IMR-90 (cell line): ENCODE measurements at regions not wholly inside any gene's neighbourhood (a gene's known extent, or its start where the extent isn't known, plus 50 kb on each side); places are given as distances from the start of the nearest gene placed in this dataset.

ENCODE experiments used
- ATAC-seq: fragments of 200-7000 bp; cut with Tn5 transposase; 2 replicates; pipeline ENCODE4 v1.9.1; 2020; ENCODE audit warnings: low read depth, mild to moderate bottlenecking, moderate library complexity
- BruUV-seq: library from RNA; stranded (reverse); fragments of 400-500 nt; replicated peaks from 2 replicates; lab custom pipeline; 2021; lab: Mats Ljungman, UMichigan
- CTCF ChIA-PET: fragments of 300-600 bp; formaldehyde crosslinking; extraction: SDS; loops from one replicate; lab custom pipeline; 2021; ENCODE audit warnings: antibody characterized with exemption; lab: Yijun Ruan, JAX
- POLR2A ChIA-PET: fragments of 300-600 bp; sonication (Branson Sonifier 250); formaldehyde crosslinking; loops from one replicate; lab custom pipeline; 2022; ENCODE audit warnings: antibody characterized with exemption; ENCODE audit not compliant: unreplicated experiment; lab: Charles Lee
- DNase-seq: peaks from one replicate; pipeline ENCODE4 v3.0.0; 2013
- H2AFZ ChIP-seq: replicated peaks from 2 replicates; pipeline ENCODE3; 2013; ENCODE audit warnings: low read length, mild to moderate bottlenecking; ENCODE audit not compliant: poor library complexity
- H2AK5ac ChIP-seq: 2 replicates; pipeline ENCODE4 v1.6.1; 2013; ENCODE audit warnings: low read depth, low read length, inconsistent platforms
- H2AK9ac ChIP-seq: replicated peaks from 2 replicates; pipeline ENCODE3; 2013; ENCODE audit warnings: mild to moderate bottlenecking, low read depth, low read length, moderate library complexity; ENCODE audit not compliant: poor library complexity
- H2BK120ac ChIP-seq: 2 replicates; pipeline ENCODE4 v1.6.1; 2013; ENCODE audit warnings: low read depth, low read length, inconsistent platforms
- H2BK15ac ChIP-seq: 3 replicates; pipeline ENCODE4 v1.6.1; 2013; ENCODE audit warnings: low read depth, low read length, inconsistent platforms
- H2BK20ac ChIP-seq: 2 replicates; pipeline ENCODE4 v1.6.1; 2013; ENCODE audit warnings: low read depth, mild to moderate bottlenecking, inconsistent platforms, low read length, moderate library complexity
- H2BK5ac ChIP-seq: 2 replicates; pipeline ENCODE4 v1.6.1; 2013; ENCODE audit warnings: mild to moderate bottlenecking, low read depth, low read length, inconsistent platforms; ENCODE audit not compliant: poor library complexity, severe bottlenecking
- H3K14ac ChIP-seq: replicated peaks from 2 replicates; pipeline ENCODE4 v1.6.1; 2013; ENCODE audit warnings: low read depth, low read length, inconsistent platforms
- H3K18ac ChIP-seq: 2 replicates; pipeline ENCODE4 v1.6.1; 2013; ENCODE audit warnings: low read depth, low read length, control low read depth
- H3K23ac ChIP-seq: 2 replicates; pipeline ENCODE4 v1.6.1; 2013; ENCODE audit warnings: low read depth, low read length, inconsistent platforms
- H3K27ac ChIP-seq: 2 replicates; pipeline ENCODE4 v1.5.1; 2013; ENCODE audit warnings: mild to moderate bottlenecking, control low read depth, low read length; ENCODE audit not compliant: insufficient read depth
- H3K27me3 ChIP-seq: 2 replicates; pipeline ENCODE4 v1.6.1; 2013; ENCODE audit warnings: low read length; ENCODE audit not compliant: control insufficient read depth, insufficient read depth
- H3K36me3 ChIP-seq: 2 replicates; pipeline ENCODE4 v1.6.1; 2013; ENCODE audit warnings: low read length, mixed read lengths; ENCODE audit not compliant: control insufficient read depth, insufficient read depth
- H3K4ac ChIP-seq: 2 replicates; pipeline ENCODE4 v1.6.1; 2013; ENCODE audit warnings: low read depth, low read length, inconsistent platforms
- H3K4me1 ChIP-seq: 2 replicates; pipeline ENCODE4 v1.6.1; 2013; ENCODE audit warnings: low read length, mixed read lengths; ENCODE audit not compliant: control insufficient read depth, insufficient read depth
- H3K4me2 ChIP-seq: 2 replicates; pipeline ENCODE4 v1.6.1; 2013; ENCODE audit warnings: low read depth, mild to moderate bottlenecking, control low read depth, low read length, moderate library complexity
- H3K4me3 ChIP-seq: 2 replicates; pipeline ENCODE4 v1.5.1; 2013; ENCODE audit warnings: low read depth, mild to moderate bottlenecking, control low read depth, low read length, moderate library complexity; ENCODE audit not compliant: insufficient read depth
- H3K56ac ChIP-seq: 2 replicates; pipeline ENCODE4 v1.6.1; 2013; ENCODE audit warnings: low read length, inconsistent platforms; ENCODE audit not compliant: insufficient read depth; ENCODE audit errors: extremely low read depth
- H3K79me1 ChIP-seq, 2 experiments: 2 replicates each; pipeline ENCODE4 v1.6.1; 2013; ENCODE audit warnings: low read length in 2 of 2, inconsistent platforms in 1 of 2, low read depth in 1 of 2
- H3K9ac ChIP-seq: 2 replicates; pipeline ENCODE4 v1.6.1; 2013; ENCODE audit warnings: low read depth, low read length, control low read depth
- H3K9me1 ChIP-seq: 2 replicates; pipeline ENCODE4 v1.6.1; 2013; ENCODE audit warnings: low read length, inconsistent platforms; ENCODE audit not compliant: insufficient read depth
- H3K9me3 ChIP-seq: 2 replicates; pipeline ENCODE4 v1.6.1; 2013; ENCODE audit warnings: low read length; ENCODE audit not compliant: control insufficient read depth, insufficient read depth
- H4K20me1 ChIP-seq: 2 replicates; pipeline ENCODE4 v1.6.1; 2013; ENCODE audit warnings: low read length, inconsistent platforms; ENCODE audit not compliant: insufficient read depth
- H4K5ac ChIP-seq: 2 replicates; pipeline ENCODE4 v1.6.1; 2013; ENCODE audit warnings: mild to moderate bottlenecking, low read depth, low read length, control low read depth
- H4K8ac ChIP-seq, 2 experiments: 2 replicates each; pipeline ENCODE4 v1.6.1; 2013; ENCODE audit warnings: low read depth in 2 of 2, low read length in 2 of 2, control low read depth in 1 of 2, inconsistent platforms in 1 of 2
- H4K91ac ChIP-seq: 2 replicates; pipeline ENCODE4 v1.6.1; 2013; ENCODE audit warnings: low read depth, low read length, inconsistent platforms; ENCODE audit not compliant: insufficient read depth
- NFE2L2 ChIP-seq: fragments of 150-350 bp; IDR thresholded peaks from 2 replicates; pipeline ENCODE4 v1.6.1; 2016; ENCODE audit warnings: low read depth, mild to moderate bottlenecking, low read length
- RAD21 ChIP-seq: IDR thresholded peaks from 2 replicates; pipeline ENCODE4 v1.6.1; 2012; ENCODE audit warnings: low read length, improper control_type of control experiment
- RFX5 ChIP-seq: IDR thresholded peaks from 2 replicates; pipeline ENCODE4 v1.8.0; 2012; ENCODE audit warnings: low read depth, mild to moderate bottlenecking, low read length, moderate library complexity
- WGBS, 2 experiments: methylation state at CpG; one replicate each; pipeline versions ENCODE4 v1.1.5 to v1.1.7; 2013; ENCODE audit warnings: missing lambda C conversion rate in 2 of 2; ENCODE audit not compliant: insufficient read length in 1 of 2; ENCODE audit errors: extremely low coverage in 2 of 2; 5-methylcytosine and 5-hydroxymethylcytosine counted together
- dilution Hi-C: fragments of 300-500 bp; cut with HindIII; formaldehyde crosslinking; loops from one replicate; pipeline ENCODE4 v1.14.3; 2018; ENCODE audit warnings: low sequenced_read_pairs; ENCODE audit not compliant: unreplicated experiment
- in situ Hi-C: fragments of 300-500 bp; cut with MboI; formaldehyde crosslinking; loops from 3 replicates; pipeline ENCODE4 v1.14.3; 2019; ENCODE audit warnings: low sequenced_read_pairs, inconsistent platforms, mixed read lengths
- intact Hi-C: fragments of 100-400 bp; cut with micrococcal nuclease; formaldehyde crosslinking; loops from 2 replicates; pipeline ENCODE4 v1.10.0; 2022

DNA sequence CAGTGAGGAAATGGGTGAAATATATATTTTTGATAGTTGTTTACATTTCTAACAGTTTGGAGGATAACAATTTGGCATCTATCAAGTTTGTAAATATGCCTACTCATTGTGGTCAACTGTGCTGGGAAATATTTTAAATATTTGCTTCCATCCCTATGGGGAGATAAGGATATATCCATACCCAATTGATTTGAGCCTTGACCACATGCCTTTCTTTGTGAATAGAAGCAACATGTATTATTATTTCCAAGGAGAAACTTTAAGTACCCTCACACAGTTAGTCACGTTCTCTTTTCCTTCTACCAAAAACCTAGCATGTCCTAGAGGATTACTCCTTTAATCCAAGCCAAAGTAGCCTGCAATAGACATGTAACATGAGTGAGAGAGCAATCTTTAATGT lies 245.4 kb upstream of the CBLB start:
- no peak overlapping the region for H2AFZ ChIP-seq
- no peak overlapping the region for H2BK120ac ChIP-seq
- no peak overlapping the region for H3K4me2 ChIP-seq
- WGBS, 2 experiments = no CpG with 5 or more reads among the region's 1 CpG
- no peak overlapping the region for H2AK5ac ChIP-seq
- H2BK5ac ChIP-seq = peak overlapping the region; percentile 20
- no peak overlapping the region for H3K56ac ChIP-seq
- H4K91ac ChIP-seq = no peak overlapping the region
- no peak overlapping the region for H3K14ac ChIP-seq
- H4K8ac ChIP-seq = no peak overlapping the region
- H2BK15ac ChIP-seq = no peak overlapping the region
- dilution Hi-C loops (no loop called here), intact Hi-C loops (no loop called here), in situ Hi-C loops (no loop called here)
- H4K5ac ChIP-seq = no peak overlapping the region
- ChIA-PET CTCF (no interaction called here), POLR2A (no interaction called here)
- no peak overlapping the region for H3K4me3 ChIP-seq
- H3K9me3 ChIP-seq = no peaks in the 10 kb centered on the region
- H2BK20ac ChIP-seq = no peak overlapping the region
- H3K36me3 ChIP-seq = no peaks in the 10 kb centered on the region
- no peak overlapping the region for H3K18ac ChIP-seq
- no peaks in the 10 kb centered on the region for H4K20me1 ChIP-seq
- BruUV-seq = no TSS peak
- TF ChIP-seq NFE2L2 (peak; percentile 55; the same call in 1 of the 2 replicates), RAD21 (no peak), RFX5 (no peak)
- H3K23ac ChIP-seq = no peak overlapping the region
- DNase-seq (peak; percentile 21), ATAC-seq (peak; percentile 48; the same call in 1 of the 2 replicates)
- peaks cover 3% of the 10 kb centered on the region; the same call in 1 of the 2 replicates for H3K4me1 ChIP-seq
- H3K9me1 ChIP-seq = no peaks in the 10 kb centered on the region; the same call in 1 of the 2 replicates
- H3K79me1 ChIP-seq = no peaks in the 10 kb centered on the region
- H3K9ac ChIP-seq = no peak overlapping the region
- no peak overlapping the region for H3K27ac ChIP-seq
- H3K4ac ChIP-seq = no peak overlapping the region
- no peaks in the 10 kb centered on the region for H3K27me3 ChIP-seq
- H2AK9ac ChIP-seq = no peak overlapping the region
